ENCODE measurements at regions not wholly inside any gene's neighbourhood (a gene's known extent, or its start where the extent isn't known, plus 50 kb on each side); places are given as distances from the start of the nearest gene placed in this dataset.

DNA sequence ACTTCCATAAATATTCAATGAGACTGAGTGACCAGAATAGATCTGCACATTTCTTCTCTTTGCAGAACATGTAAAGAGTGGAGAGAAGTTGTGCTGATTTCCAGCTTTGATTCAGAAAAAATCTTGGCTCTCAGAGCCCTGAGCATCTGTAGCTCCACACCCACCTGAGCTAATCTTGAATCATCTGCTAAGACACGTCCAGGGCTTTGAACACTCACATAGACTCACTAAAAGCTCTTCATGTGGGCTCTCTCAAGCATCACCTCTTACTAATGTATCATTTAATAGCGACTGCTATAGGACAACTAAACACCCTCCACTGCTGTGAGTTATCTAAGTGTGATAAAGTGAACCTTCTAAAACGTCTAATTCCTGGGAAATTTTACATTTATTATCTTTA is 147.7 kb upstream of the GRIA3 start:
- no peaks in the 10 kb centered on the region for H3K9me3 ChIP-seq (replicated peaks; ENCODE audit: control insufficient read depth, insufficient read depth, low read length)
- TF ChIP-seq ZNF217 (IDR thresholded peaks at IDR 0.05) (no peak), NR2F1 (conservative IDR thresholded peaks at IDR 0.05) (no peak), IKZF2 (IDR thresholded peaks at IDR 0.05) (no peak), LARP7 (IDR thresholded peaks at IDR 0.05) (no peak), SREBF2 (IDR thresholded peaks at IDR 0.05; ENCODE audit: low read length) (no peak), SMARCA5 (IDR thresholded peaks at IDR 0.05) (no peak), POU2F2 (IDR thresholded peaks at IDR 0.05; ENCODE audit: borderline replicate concordance, low read depth, low read length) (no peak), SMAD5 (IDR thresholded peaks at IDR 0.05; ENCODE audit: low read depth) (no peak), POLR2AphosphoS5 (IDR thresholded peaks at IDR 0.05; ENCODE audit: low read length) (no peak), BMI1 (IDR thresholded peaks at IDR 0.05; ENCODE audit: borderline replicate concordance) (no peak), HDAC6 (IDR thresholded peaks at IDR 0.05; ENCODE audit: unreplicated experiment) (no peak), JUNB (IDR thresholded peaks at IDR 0.05) (no peak), TARDBP (IDR thresholded peaks at IDR 0.05; ENCODE audit: borderline replicate concordance) (no peak), KDM1A (IDR thresholded peaks at IDR 0.05; ENCODE audit: borderline replicate concordance) (no peak), CBX5 (IDR thresholded peaks at IDR 0.05; ENCODE audit: low read depth) (no peak), RELA (IDR thresholded peaks at IDR 0.05; ENCODE audit: borderline replicate concordance, partially characterized antibody) (no peak), NR2C1 (IDR thresholded peaks at IDR 0.05) (no peak), WRNIP1 (IDR thresholded peaks at IDR 0.05; ENCODE audit: borderline replicate concordance, low read depth, low read length) (no peak)
- TF ChIP-seq, protein P1, sequence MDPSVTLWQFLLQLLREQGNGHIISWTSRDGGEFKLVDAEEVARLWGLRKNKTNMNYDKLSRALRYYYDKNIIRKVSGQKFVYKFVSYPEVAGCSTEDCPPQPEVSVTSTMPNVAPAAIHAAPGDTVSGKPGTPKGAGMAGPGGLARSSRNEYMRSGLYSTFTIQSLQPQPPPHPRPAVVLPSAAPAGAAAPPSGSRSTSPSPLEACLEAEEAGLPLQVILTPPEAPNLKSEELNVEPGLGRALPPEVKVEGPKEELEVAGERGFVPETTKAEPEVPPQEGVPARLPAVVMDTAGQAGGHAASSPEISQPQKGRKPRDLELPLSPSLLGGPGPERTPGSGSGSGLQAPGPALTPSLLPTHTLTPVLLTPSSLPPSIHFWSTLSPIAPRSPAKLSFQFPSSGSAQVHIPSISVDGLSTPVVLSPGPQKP (IDR thresholded peaks at IDR 0.05; ENCODE audit: low read depth, low read length): no peak
- TF ChIP-seq, protein P2, sequence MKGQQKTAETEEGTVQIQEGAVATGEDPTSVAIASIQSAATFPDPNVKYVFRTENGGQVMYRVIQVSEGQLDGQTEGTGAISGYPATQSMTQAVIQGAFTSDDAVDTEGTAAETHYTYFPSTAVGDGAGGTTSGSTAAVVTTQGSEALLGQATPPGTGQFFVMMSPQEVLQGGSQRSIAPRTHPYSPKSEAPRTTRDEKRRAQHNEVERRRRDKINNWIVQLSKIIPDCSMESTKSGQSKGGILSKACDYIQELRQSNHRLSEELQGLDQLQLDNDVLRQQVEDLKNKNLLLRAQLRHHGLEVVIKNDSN (IDR thresholded peaks at IDR 0.05; ENCODE audit: borderline replicate concordance, extremely low read length, insufficient read depth, low read depth, low read length): no peak
- no peaks in the 10 kb centered on the region for H3K36me3 ChIP-seq (ENCODE audit: control insufficient read depth in 2 of 2, insufficient read depth in 2 of 2, low read length in 1 of 2)
- no peak overlapping the region for H3K4me2 ChIP-seq (ENCODE audit: control insufficient read depth, insufficient read depth)
- H3K27ac ChIP-seq (ENCODE audit: control insufficient read depth, insufficient read depth): no peak overlapping the region
- H3K79me2 ChIP-seq (ENCODE audit: control insufficient read depth, insufficient read depth, low read length): no peaks in the 10 kb centered on the region
- H3K4me1 ChIP-seq (ENCODE audit: control insufficient read depth, insufficient read depth, low read length): no peaks in the 10 kb centered on the region
- ATAC-seq: no peak
- ChIA-PET CTCF (no interaction called here), SMC1A (ENCODE audit: uncharacterized antibody, unreplicated experiment) (interaction anchor here (0.6 to 1.0 kb wide), 2 partner anchors 13 to 693 kb away, joined by 3 read pairs; no protein-coding TSS in a partner anchor), POLR2A (no interaction called here), RAD21 (ENCODE audit: unreplicated experiment) (no interaction called here)
- no peak for FAIRE-seq
- in situ Hi-C loops (cut with MboI) (no loop called here), intact Hi-C loops (cut with micrococcal nuclease; ENCODE audit: unreplicated experiment) (no loop called here)
- no peaks in the 10 kb centered on the region for H3K27me3 ChIP-seq (replicated peaks in 1 of 2; ENCODE audit: control insufficient read depth in 2 of 2, insufficient read depth in 2 of 2, low read length in 1 of 2)
- DNase-seq (ENCODE audit: low read depth, low spot score): no peak
- 0% methylated on average over 3 of the region's 3 CpGs for WGBS (ENCODE audit: insufficient coverage, insufficient replicate concordance, low lambda C conversion rate, missing lambda C conversion rate)
- no peak overlapping the region for H2AFZ ChIP-seq (ENCODE audit: control insufficient read depth, low read depth, low read length)
- BruUV-seq (replicated peaks): no TSS peak
- no peak overlapping the region for H3K4me3 ChIP-seq
- H4K20me1 ChIP-seq (ENCODE audit: control insufficient read depth, insufficient read depth): no peaks in the 10 kb centered on the region
- H3K9ac ChIP-seq (ENCODE audit: control insufficient read depth, insufficient read depth, low read length): no peak overlapping the region

All from GM12878 (cell line).